HG03460 (cell line): ENCODE measurements at regions not wholly inside any gene's neighbourhood (a gene's known extent, or its start where the extent isn't known, plus 50 kb on each side); places are given as distances from the start of the nearest gene placed in this dataset.

Experiments used
- ATAC-seq: cut with Tn5 transposase; IDR thresholded peaks from one replicate; pipeline ENCODE4 v1.9.1; 2021; ENCODE audit not compliant: unreplicated experiment

GRCh38 chr10:20998036-20998435 is 100.9 kb upstream of the NEBL start:
- no peak for ATAC-seq

- ATAC-seq, result no peak
These were observed 98.2 kb upstream of the NEBL start for GRCh38 chr10:20995123-20995987.

- no peak for ATAC-seq
These were observed 96.9 kb upstream of the NEBL start for GRCh38 chr10:20993830-20994527.

GRCh38 chr10:20993389-20993788 is 96.3 kb upstream of the NEBL start:
- no peak for ATAC-seq

- ATAC-seq, result no peak
These were observed 94.4 kb upstream of the NEBL start for GRCh38 chr10:20991526-20991925.

GRCh38 chr10:20990604-20991003 is 93.5 kb upstream of the NEBL start:
- ATAC-seq, result no peak

GRCh38 chr10:20988357-20988983 is 91.4 kb upstream of the NEBL start:
- no peak for ATAC-seq

GRCh38 chr10:20986049-20986448 is 88.9 kb upstream of the NEBL start:
- ATAC-seq, result no peak

- ATAC-seq, result no peak
These were observed 87.6 kb upstream of the NEBL start for GRCh38 chr10:20984662-20985061.

- ATAC-seq, result no peak
These were observed 84.4 kb upstream of the NEBL start for GRCh38 chr10:20981419-20981953.

- no peak for ATAC-seq
These were observed 81.5 kb upstream of the NEBL start for GRCh38 chr10:20978617-20979016.

GRCh38 chr10:20977300-20977699 is 80.2 kb upstream of the NEBL start:
- no peak for ATAC-seq

GRCh38 chr10:20976891-20977290 is 79.8 kb upstream of the NEBL start:
- ATAC-seq, result no peak

GRCh38 chr10:20976390-20976789 is 79.3 kb upstream of the NEBL start:
- no peak for ATAC-seq

- ATAC-seq, result no peak
These were observed 78.1 kb upstream of the NEBL start for GRCh38 chr10:20975236-20975635.

- no peak for ATAC-seq
These were observed 75.8 kb upstream of the NEBL start for GRCh38 chr10:20972925-20973324.

GRCh38 chr10:20971901-20972300 is 74.8 kb upstream of the NEBL start:
- no peak for ATAC-seq

GRCh38 chr10:20970708-20971107 is 73.6 kb upstream of the NEBL start:
- peak; percentile 97 for ATAC-seq

GRCh38 chr10:20970044-20970443 is 72.9 kb upstream of the NEBL start:
- ATAC-seq, result no peak

- no peak for ATAC-seq
These were observed 69.3 kb upstream of the NEBL start for GRCh38 chr10:20966426-20966825.

GRCh38 chr10:20963721-20964595 is 66.8 kb upstream of the NEBL start:
- ATAC-seq, result no peak
